MG63 (cell line): ENCODE measurements at regions not wholly inside any gene's neighbourhood (a gene's known extent, or its start where the extent isn't known, plus 50 kb on each side); places are given as distances from the start of the nearest gene placed in this dataset.
A peak's percentile ranks its signal among the peaks of the same experiment; 100 is the strongest.
"Not testable (repeated sequence)": the region's sequence is repeated elsewhere in the genome, so short reads cannot be mapped to it uniquely, and the experiment has no call there.

ENCODE experiments used
- DNase-seq: peaks from one replicate; pipeline ENCODE4 v3.0.0-alpha.2; 2020
- H3K27me3 ChIP-seq: fragments of 250-450 bp; sonication (Bioruptor Pico); 2 replicates; pipeline ENCODE4 v1.5.1; 2020; ENCODE audit warnings: mild to moderate bottlenecking, moderate library complexity
- H3K36me3 ChIP-seq: fragments of 250-450 bp; sonication (Bioruptor Pico); 2 replicates; pipeline ENCODE4 v1.5.1; 2020; ENCODE audit warnings: mild to moderate bottlenecking, moderate library complexity
- H3K4me3 ChIP-seq: fragments of 250-450 bp; sonication (Bioruptor Pico); 2 replicates; pipeline ENCODE4 v1.5.1; 2020; ENCODE audit warnings: mild to moderate bottlenecking, moderate library complexity
- H3K9me3 ChIP-seq: fragments of 250-450 bp; sonication (Bioruptor Pico); 2 replicates; pipeline ENCODE4 v1.5.1; 2020; ENCODE audit warnings: mild to moderate bottlenecking, moderate library complexity

GRCh38 chr10:64394744-64395143 is 873.5 kb downstream of the REEP3 start:
- Histone ChIP-seq H3K27me3 (no peaks in the 10 kb centered on the region), H3K36me3 (no peaks in the 10 kb centered on the region), H3K9me3 (no peaks in the 10 kb centered on the region), H3K4me3 (no peak overlapping the region)
- DNase-seq = no peak

GRCh38 chr10:64396105-64396708 is 875.0 kb downstream of the REEP3 start:
- H3K27me3 ChIP-seq = no peaks in the 10 kb centered on the region
- no peak overlapping the region for H3K4me3 ChIP-seq
- no peaks in the 10 kb centered on the region for H3K9me3 ChIP-seq
- no peak for DNase-seq
- H3K36me3 ChIP-seq = no peaks in the 10 kb centered on the region

- Histone ChIP-seq H3K27me3 (no peaks in the 10 kb centered on the region), H3K36me3 (no peaks in the 10 kb centered on the region), H3K4me3 (no peak overlapping the region), H3K9me3 (no peaks in the 10 kb centered on the region)
- DNase-seq = no peak
These were observed 875.9 kb downstream of the REEP3 start for GRCh38 chr10:64397125-64397524.

GRCh38 chr10:64408391-64409183 is 887.4 kb downstream of the REEP3 start:
- Histone ChIP-seq H3K36me3 (no peaks in the 10 kb centered on the region), H3K9me3 (no peaks in the 10 kb centered on the region), H3K27me3 (no peaks in the 10 kb centered on the region), H3K4me3 (no peak overlapping the region)
- DNase-seq = no peak

GRCh38 chr10:64409349-64409748 is 888.1 kb downstream of the REEP3 start:
- Histone ChIP-seq H3K27me3 (no peaks in the 10 kb centered on the region), H3K9me3 (no peaks in the 10 kb centered on the region), H3K36me3 (no peaks in the 10 kb centered on the region), H3K4me3 (no peak overlapping the region)
- DNase-seq = no peak

GRCh38 chr10:64416011-64416410 is 894.8 kb downstream of the REEP3 start:
- 0 out of 2 replicates have a peak, but pooled peaks cover 2% of the 10 kb centered on the region for H3K27me3 ChIP-seq
- no peak for DNase-seq
- no peak overlapping the region for H3K4me3 ChIP-seq
- no peaks in the 10 kb centered on the region for H3K9me3 ChIP-seq
- H3K36me3 ChIP-seq = no peaks in the 10 kb centered on the region

- no peak for DNase-seq
- Histone ChIP-seq H3K4me3 (no peak overlapping the region), H3K9me3 (no peaks in the 10 kb centered on the region), H3K36me3 (no peaks in the 10 kb centered on the region), H3K27me3 (0 out of 2 replicates have a peak, but pooled peaks cover 2% of the 10 kb centered on the region)
These were observed 898.3 kb downstream of the REEP3 start for GRCh38 chr10:64419461-64419860.

GRCh38 chr10:64426745-64427144 is 905.5 kb downstream of the REEP3 start:
- H3K9me3 ChIP-seq = no peaks in the 10 kb centered on the region
- DNase-seq = no peak
- no peaks in the 10 kb centered on the region for H3K36me3 ChIP-seq
- no peaks in the 10 kb centered on the region for H3K27me3 ChIP-seq
- H3K4me3 ChIP-seq = no peak overlapping the region

GRCh38 chr10:64430690-64431323 is 909.6 kb downstream of the REEP3 start:
- H3K9me3 ChIP-seq = no peaks in the 10 kb centered on the region
- no peaks in the 10 kb centered on the region for H3K36me3 ChIP-seq
- H3K27me3 ChIP-seq = no peaks in the 10 kb centered on the region
- H3K4me3 ChIP-seq = no peak overlapping the region
- DNase-seq = peak; percentile 7

- not testable (repeated sequence) for H3K27me3 ChIP-seq, H3K4me3 ChIP-seq, H3K9me3 ChIP-seq, DNase-seq, H3K36me3 ChIP-seq
These were observed 920.7 kb downstream of the REEP3 start for GRCh38 chr10:64441872-64442271.

- no peaks in the 10 kb centered on the region for H3K9me3 ChIP-seq
- no peaks in the 10 kb centered on the region for H3K36me3 ChIP-seq
- DNase-seq = no peak
- no peak overlapping the region for H3K4me3 ChIP-seq
- H3K27me3 ChIP-seq = no peaks in the 10 kb centered on the region
These were observed 923.0 kb downstream of the REEP3 start for GRCh38 chr10:64444163-64444562.

GRCh38 chr10:64444564-64444963 is 923.4 kb downstream of the REEP3 start:
- H3K9me3 ChIP-seq = no peaks in the 10 kb centered on the region

GRCh38 chr10:64449603-64450002 is 928.4 kb downstream of the REEP3 start:
- no peak for DNase-seq
- H3K9me3 ChIP-seq = no peaks in the 10 kb centered on the region
- H3K4me3 ChIP-seq = no peak overlapping the region
- H3K36me3 ChIP-seq = no peaks in the 10 kb centered on the region
- no peaks in the 10 kb centered on the region for H3K27me3 ChIP-seq

More at GRCh38 chr10:64444564-64444963, 923.4 kb downstream of the REEP3 start:
- DNase-seq = no peak
- no peaks in the 10 kb centered on the region for H3K36me3 ChIP-seq
- no peaks in the 10 kb centered on the region for H3K27me3 ChIP-seq
- H3K4me3 ChIP-seq = no peak overlapping the region

GRCh38 chr10:64450312-64450711 is 929.1 kb downstream of the REEP3 start:
- H3K4me3 ChIP-seq = no peak overlapping the region
- H3K36me3 ChIP-seq = no peaks in the 10 kb centered on the region
- H3K27me3 ChIP-seq = no peaks in the 10 kb centered on the region
- no peak for DNase-seq
- H3K9me3 ChIP-seq = no peaks in the 10 kb centered on the region

GRCh38 chr10:64454962-64455361 is 933.8 kb downstream of the REEP3 start:
- H3K27me3 ChIP-seq = no peaks in the 10 kb centered on the region
- no peaks in the 10 kb centered on the region for H3K36me3 ChIP-seq
- no peaks in the 10 kb centered on the region for H3K9me3 ChIP-seq
- H3K4me3 ChIP-seq = no peak overlapping the region
- no peak for DNase-seq

GRCh38 chr10:64458306-64458705 is 937.1 kb downstream of the REEP3 start:
- DNase-seq = no peak
- Histone ChIP-seq H3K27me3 (no peaks in the 10 kb centered on the region), H3K4me3 (no peak overlapping the region), H3K36me3 (no peaks in the 10 kb centered on the region), H3K9me3 (no peaks in the 10 kb centered on the region)

- no peaks in the 10 kb centered on the region for H3K36me3 ChIP-seq
- no peak for DNase-seq
- H3K9me3 ChIP-seq = no peaks in the 10 kb centered on the region
- H3K4me3 ChIP-seq = no peak overlapping the region
- no peaks in the 10 kb centered on the region for H3K27me3 ChIP-seq
These were observed 942.2 kb downstream of the REEP3 start for GRCh38 chr10:64463406-64463805.

GRCh38 chr10:64465653-64466052 is 944.5 kb downstream of the REEP3 start:
- DNase-seq = no peak
- H3K9me3 ChIP-seq = no peaks in the 10 kb centered on the region
- H3K4me3 ChIP-seq = no peak overlapping the region
- no peaks in the 10 kb centered on the region for H3K27me3 ChIP-seq
- no peaks in the 10 kb centered on the region for H3K36me3 ChIP-seq
